ENCODE measurements at regions not wholly inside any gene's neighbourhood (a gene's known extent, or its start where the extent isn't known, plus 50 kb on each side); places are given as distances from the start of the nearest gene placed in this dataset.

DNA sequence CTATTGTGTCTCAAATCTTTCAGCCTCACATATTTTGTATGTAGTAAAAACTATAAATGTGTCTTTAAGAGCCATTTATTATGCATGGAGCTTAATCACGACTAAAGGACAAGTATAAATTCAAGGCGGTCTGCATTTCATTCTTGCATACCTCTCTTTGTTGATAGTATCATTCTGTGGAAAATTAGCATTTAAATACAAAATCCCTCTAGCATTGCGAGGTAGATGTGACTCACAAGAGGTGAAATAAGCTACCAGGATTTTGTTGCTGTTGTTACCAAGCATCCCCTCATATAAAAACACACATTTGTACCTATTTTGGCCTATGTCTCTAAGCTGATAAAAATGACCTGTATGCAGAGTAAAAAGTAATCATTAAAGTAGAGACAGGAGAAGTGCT, 537.4 kb upstream of the LUZP2 start:
- H3K27me3 Mint-ChIP-seq, result no peaks in the 10 kb centered on the region
- DNase-seq, result no peak
- H3K36me3 Mint-ChIP-seq (ENCODE audit: low read depth), result no peaks in the 10 kb centered on the region
- peaks cover 4% of the 10 kb centered on the region for H3K9me3 Mint-ChIP-seq
- intact Hi-C loops (cut with micrococcal nuclease), result no loop called here
- no peaks in the 10 kb centered on the region for H3K4me1 Mint-ChIP-seq
- H3K27ac Mint-ChIP-seq, result no peak overlapping the region
- no peak overlapping the region for H3K4me3 Mint-ChIP-seq

DNA sequence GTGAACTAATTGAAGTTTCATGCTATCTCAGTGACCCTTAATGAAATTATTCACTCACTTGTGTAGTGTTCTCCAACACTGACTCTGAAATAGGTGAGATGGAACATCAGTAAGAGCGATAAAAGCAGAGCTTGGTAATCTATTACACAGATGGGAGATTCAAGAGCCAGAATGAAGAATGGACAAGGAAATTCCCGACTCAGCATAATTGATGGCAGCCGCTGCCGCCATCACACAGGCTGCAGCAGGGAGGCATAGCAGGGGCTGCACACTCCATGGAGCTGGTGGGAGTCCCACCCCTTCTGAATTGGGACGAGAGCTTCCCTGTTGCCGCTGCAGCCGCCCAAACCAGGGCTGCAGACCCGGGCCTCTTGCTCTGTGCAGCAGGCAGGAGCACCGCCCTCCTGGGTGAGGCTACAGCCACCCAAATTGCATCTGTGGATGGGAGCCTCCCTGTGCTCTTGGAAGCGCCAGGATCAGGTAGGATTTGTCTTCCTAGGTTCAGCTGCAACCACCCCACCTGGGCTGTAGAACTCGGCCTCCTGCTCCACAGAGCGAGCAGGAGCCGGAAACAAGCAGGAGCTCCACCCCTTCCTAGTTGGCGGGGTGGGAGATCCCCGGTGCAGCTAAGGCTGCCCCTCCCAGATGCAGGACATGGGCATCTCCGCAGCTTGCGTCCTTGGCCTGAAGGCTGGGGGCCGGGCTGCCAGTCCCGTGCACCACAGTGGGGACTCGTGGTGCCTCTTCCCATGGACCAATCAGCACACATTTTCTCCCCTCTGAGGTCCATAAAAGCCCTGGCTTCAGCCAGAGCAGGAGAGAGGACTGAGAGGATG, 535.1 kb upstream of the LUZP2 start:
- no peaks in the 10 kb centered on the region for H3K4me1 Mint-ChIP-seq
- H3K36me3 Mint-ChIP-seq (ENCODE audit: low read depth), result no peaks in the 10 kb centered on the region
- no peak overlapping the region for H3K4me3 Mint-ChIP-seq
- H3K9me3 Mint-ChIP-seq, result peaks cover 4% of the 10 kb centered on the region
- DNase-seq, result no peak
- H3K27ac Mint-ChIP-seq, result no peak overlapping the region
- intact Hi-C loops (cut with micrococcal nuclease), result no loop called here
- no peaks in the 10 kb centered on the region for H3K27me3 Mint-ChIP-seq

DNA sequence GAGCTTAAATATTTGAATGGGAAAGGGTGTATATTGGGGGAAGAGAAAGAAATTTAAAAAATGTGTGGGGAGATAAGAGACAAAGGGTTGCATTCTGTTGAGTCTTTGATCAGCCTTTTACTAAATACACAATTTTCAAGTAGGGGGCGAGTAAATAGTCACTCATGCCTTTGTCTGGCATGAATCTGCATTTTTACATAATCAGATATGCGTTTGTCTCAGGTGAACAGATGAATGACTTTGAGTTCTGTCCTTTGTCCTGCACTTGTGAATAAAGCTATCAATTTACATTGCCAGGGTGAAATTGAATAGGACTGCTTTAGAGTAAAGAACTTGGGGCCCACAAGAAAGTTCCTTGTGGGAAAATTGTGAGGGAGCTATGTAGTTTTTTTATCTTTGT, 523.6 kb upstream of the LUZP2 start:
- intact Hi-C loops (cut with micrococcal nuclease), result no loop called here
- Mint-ChIP-seq H3K4me1 (no peaks in the 10 kb centered on the region), H3K27ac (no peak overlapping the region), H3K9me3 (no peaks in the 10 kb centered on the region), H3K4me3 (no peak overlapping the region), H3K27me3 (no peaks in the 10 kb centered on the region), H3K36me3 (ENCODE audit: low read depth) (no peaks in the 10 kb centered on the region)
- DNase-seq, result no peak

DNA sequence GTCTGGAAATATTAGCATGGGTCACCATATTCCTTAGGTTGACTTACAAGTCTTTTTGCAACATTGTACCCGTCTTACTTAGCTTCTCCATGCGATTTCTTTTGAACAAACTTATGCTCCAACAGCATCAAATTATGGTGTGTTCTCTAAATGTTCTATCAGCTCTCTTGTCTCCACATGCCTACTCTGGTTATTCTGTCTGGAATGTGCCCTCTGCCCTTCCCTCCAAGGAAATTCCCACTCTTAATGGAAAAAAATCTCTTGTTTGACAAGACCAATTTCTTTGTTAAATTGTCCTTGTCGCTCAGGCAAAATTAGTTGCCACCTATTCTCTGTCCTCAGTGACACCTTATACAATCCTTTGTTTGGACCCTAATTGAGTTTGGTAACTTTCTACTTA, 522.8 kb upstream of the LUZP2 start:
- no peaks in the 10 kb centered on the region for H3K4me1 Mint-ChIP-seq
- intact Hi-C loops (cut with micrococcal nuclease), result no loop called here

DNA sequence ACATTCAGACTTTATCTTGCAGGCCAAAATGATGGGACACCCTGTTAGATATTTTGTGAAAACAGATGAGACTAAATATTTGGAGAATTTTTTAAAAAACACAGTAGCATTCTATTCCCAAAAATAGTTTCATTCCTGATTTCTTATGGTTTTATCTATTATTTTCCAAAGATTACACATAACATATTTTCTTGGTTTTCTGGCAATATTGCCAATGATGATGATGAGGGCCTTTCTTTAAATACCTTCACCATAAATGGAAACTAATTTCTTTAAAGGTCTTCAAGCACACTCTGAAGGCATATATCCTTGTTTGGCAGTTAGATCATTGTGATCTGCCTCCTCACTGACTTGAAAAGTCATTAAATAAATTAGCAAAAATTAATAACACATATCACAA, 522.3 kb upstream of the LUZP2 start:
- no peaks in the 10 kb centered on the region for H3K9me3 Mint-ChIP-seq
- H3K4me1 Mint-ChIP-seq, result no peaks in the 10 kb centered on the region
- H3K36me3 Mint-ChIP-seq (ENCODE audit: low read depth), result no peaks in the 10 kb centered on the region
- DNase-seq, result no peak
- intact Hi-C loops (cut with micrococcal nuclease), result no loop called here
- H3K27ac Mint-ChIP-seq, result no peak overlapping the region
- H3K4me3 Mint-ChIP-seq, result no peak overlapping the region
- no peaks in the 10 kb centered on the region for H3K27me3 Mint-ChIP-seq

More for the DNA sequence above, 522.8 kb upstream of the LUZP2 start:
- H3K27ac Mint-ChIP-seq, result no peak overlapping the region
- no peak overlapping the region for H3K4me3 Mint-ChIP-seq
- H3K27me3 Mint-ChIP-seq, result no peaks in the 10 kb centered on the region
- H3K36me3 Mint-ChIP-seq (ENCODE audit: low read depth), result no peaks in the 10 kb centered on the region
- no peak for DNase-seq
- no peaks in the 10 kb centered on the region for H3K9me3 Mint-ChIP-seq

DNA sequence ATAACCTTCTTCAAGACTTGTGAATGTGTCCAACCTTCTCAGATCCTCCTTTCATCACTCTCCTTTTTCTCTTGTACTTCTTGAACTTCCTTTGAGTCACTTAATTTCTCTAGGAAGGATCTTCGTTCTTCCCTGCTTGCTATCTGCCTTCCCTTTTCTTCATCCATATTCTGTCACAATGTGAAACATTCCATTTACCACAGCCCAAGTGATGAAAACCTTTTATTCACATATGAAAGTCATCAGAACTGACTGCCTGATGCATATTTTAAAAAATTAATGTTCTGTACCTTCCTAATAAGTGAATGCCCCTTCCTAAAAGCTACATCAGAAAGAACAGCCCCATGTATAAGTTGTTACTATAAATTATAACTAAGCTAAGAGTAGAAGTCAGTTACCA, 520.4 kb upstream of the LUZP2 start:
- Mint-ChIP-seq H3K4me3 (no peak overlapping the region), H3K27ac (no peak overlapping the region), H3K4me1 (no peaks in the 10 kb centered on the region), H3K36me3 (ENCODE audit: low read depth) (no peaks in the 10 kb centered on the region), H3K27me3 (no peaks in the 10 kb centered on the region), H3K9me3 (no peaks in the 10 kb centered on the region)
- intact Hi-C loops (cut with micrococcal nuclease), result no loop called here
- DNase-seq, result no peak

DNA sequence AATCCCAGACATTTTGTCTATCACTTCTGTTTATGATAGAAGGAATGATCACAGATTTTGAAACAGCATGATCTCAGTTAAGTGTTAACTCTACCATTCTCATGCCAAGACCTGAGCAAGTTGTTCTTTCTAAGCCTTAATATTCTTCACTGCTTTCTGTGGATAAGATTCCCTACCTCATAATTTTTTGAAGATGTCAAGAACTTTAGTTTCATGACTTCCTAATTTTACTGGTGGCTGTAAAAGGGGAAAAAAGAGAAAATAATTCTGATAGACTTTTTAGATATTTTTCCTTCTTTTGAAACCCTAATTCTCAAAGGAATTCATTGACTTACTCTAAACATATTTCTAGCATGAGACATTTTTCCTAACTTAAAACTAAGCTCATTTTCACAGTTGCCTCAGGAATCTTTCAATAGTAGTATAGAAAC, 520.0 kb upstream of the LUZP2 start:
- Mint-ChIP-seq H3K4me3 (no peak overlapping the region), H3K36me3 (ENCODE audit: low read depth) (no peaks in the 10 kb centered on the region), H3K4me1 (no peaks in the 10 kb centered on the region), H3K27me3 (no peaks in the 10 kb centered on the region), H3K27ac (no peak overlapping the region), H3K9me3 (no peaks in the 10 kb centered on the region)
- intact Hi-C loops (cut with micrococcal nuclease), result no loop called here
- DNase-seq, result no peak

DNA sequence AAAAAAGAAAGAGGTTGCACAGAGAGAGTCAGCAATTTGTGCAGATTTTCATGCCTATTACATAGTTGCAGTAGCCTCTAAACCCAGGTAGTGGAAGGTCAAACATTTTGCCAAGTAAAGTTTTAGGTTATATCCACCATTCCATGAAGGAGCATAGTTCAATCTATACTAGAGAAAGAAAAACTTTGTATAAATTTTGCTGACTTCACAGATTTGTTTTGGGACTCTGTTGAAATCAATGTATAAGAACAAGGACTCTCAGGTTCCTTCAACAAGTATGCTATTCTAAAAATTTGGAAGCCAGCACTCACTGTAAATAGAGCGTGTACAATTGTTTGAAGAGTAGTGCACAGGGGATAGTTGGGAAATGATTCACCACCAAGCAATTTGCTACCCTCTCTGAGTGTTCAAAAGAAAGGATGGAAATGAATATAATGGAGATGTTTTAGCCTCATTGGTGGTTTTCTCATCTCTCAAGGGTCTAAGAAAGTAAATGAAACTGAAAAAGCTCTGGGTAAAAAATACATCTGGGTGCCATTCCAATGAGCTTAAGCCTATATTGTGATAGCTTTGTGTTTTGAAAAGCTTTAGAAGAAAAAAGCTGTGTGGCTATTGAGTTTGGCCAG, 508.4 kb upstream of the LUZP2 start:
- Mint-ChIP-seq H3K27ac (no peak overlapping the region), H3K27me3 (no peaks in the 10 kb centered on the region), H3K4me1 (no peaks in the 10 kb centered on the region), H3K36me3 (ENCODE audit: low read depth) (no peaks in the 10 kb centered on the region), H3K9me3 (peaks cover 4% of the 10 kb centered on the region), H3K4me3 (no peak overlapping the region)
- intact Hi-C loops (cut with micrococcal nuclease), result no loop called here
- DNase-seq, result no peak

DNA sequence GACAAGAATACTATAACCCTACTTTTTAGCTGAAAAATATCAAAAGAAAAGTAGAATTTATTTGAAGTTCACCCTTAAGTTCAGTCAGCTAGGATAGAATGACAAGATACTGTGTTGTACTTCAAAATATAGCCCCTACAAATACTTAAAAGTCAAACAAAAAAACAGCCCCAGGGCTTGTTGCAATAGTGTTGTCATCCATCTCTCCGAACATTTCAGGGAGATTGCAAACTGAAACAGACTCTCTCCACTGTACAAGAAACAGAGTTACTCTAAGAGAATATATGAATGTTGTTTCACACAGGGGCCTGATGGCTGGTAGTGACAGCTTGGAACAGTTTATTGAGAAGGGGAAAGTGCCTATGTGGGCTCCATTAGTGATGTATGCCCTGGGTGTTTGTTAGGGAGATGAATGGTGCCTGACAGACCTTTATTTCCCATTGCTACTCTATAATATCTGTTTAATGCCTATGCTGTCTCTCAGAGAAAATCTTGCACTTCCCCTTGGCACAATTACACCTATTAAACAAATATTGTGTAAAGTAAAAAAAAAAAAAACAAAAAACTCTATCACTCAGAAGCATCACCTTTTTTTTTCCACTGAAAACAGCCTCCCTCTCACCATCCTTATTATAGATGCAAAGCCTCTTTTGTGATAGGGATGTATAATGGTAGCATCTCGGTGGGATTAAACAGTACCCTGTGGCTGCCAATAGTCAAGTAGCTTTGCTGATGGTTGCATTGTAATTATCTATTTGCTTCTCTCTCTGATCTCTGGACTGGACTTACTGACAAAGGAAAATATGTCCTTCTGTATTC, 506.3 kb upstream of the LUZP2 start:
- H3K4me1 Mint-ChIP-seq, result no peaks in the 10 kb centered on the region
- intact Hi-C loops (cut with micrococcal nuclease), result no loop called here
- no peak overlapping the region for H3K27ac Mint-ChIP-seq
- H3K27me3 Mint-ChIP-seq, result no peaks in the 10 kb centered on the region
- peaks cover 2% of the 10 kb centered on the region for H3K9me3 Mint-ChIP-seq
- DNase-seq, result no peak
- no peaks in the 10 kb centered on the region for H3K36me3 Mint-ChIP-seq (ENCODE audit: low read depth)
- H3K4me3 Mint-ChIP-seq, result no peak overlapping the region

DNA sequence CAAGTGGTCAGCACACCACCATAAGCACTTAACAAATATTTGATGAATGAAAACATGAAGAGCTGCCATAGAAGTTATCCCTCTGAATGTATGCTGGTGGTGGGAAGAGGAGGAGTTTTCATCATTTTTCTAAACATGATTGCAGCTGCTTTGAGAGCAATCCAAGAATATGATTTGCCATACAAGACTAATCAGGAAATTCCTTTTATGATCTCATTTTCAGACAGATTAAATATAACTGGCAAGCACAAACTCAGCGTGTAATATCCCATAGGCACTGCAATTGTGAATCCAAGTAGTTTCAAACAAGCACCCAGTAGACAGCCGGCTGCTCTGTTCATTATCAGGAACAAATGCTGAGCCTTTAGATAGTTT, 505.7 kb upstream of the LUZP2 start:
- H3K4me3 Mint-ChIP-seq, result no peak overlapping the region
- DNase-seq, result no peak
- H3K9me3 Mint-ChIP-seq, result no peaks in the 10 kb centered on the region
- H3K27me3 Mint-ChIP-seq, result no peaks in the 10 kb centered on the region
- no peaks in the 10 kb centered on the region for H3K36me3 Mint-ChIP-seq (ENCODE audit: low read depth)
- no peak overlapping the region for H3K27ac Mint-ChIP-seq
- intact Hi-C loops (cut with micrococcal nuclease), result no loop called here
- H3K4me1 Mint-ChIP-seq, result no peaks in the 10 kb centered on the region

DNA sequence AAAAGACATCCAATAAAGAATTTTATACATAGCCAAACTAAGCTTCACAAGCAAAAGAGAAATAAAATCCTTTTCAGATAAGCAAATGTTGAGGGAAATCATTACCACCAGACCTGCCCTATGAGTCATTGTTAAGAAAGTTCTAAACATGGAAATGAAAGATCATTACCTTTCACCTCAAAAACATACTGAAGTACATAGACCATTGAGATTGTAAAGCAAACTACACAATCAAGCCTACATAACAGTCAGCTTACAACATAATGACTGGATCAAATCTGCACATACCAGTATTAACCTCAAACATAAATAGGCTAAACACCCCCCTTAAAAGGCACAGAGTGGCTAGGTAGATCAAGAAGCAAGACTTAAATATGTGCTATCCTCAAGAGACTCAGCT, 501.0 kb upstream of the LUZP2 start:
- intact Hi-C loops (cut with micrococcal nuclease), result no loop called here
- Mint-ChIP-seq H3K4me3 (no peak overlapping the region), H3K36me3 (ENCODE audit: low read depth) (no peaks in the 10 kb centered on the region), H3K9me3 (peaks cover 5% of the 10 kb centered on the region), H3K4me1 (no peaks in the 10 kb centered on the region), H3K27me3 (no peaks in the 10 kb centered on the region), H3K27ac (no peak overlapping the region)
- DNase-seq, result no peak

DNA sequence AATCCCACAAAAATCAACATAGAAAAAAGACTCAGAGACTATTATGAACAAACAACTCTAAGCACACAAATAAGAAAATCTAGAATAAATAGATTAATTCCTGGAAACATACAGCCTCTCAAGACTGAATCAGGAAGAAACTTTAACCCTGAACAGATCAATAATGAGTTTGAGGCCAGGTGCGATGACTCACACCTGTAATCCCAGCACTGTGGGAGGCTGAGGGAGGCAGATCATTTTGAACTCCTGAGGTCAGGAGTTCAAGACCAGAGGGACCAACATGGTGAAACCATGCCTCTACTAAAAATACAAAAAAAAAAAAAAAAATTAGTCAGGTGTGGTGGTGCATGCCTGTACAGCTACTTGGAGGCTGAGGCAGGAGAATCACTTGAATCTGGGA, 499.5 kb upstream of the LUZP2 start:
- no peaks in the 10 kb centered on the region for H3K4me1 Mint-ChIP-seq
- peaks cover 5% of the 10 kb centered on the region for H3K9me3 Mint-ChIP-seq
- no peaks in the 10 kb centered on the region for H3K27me3 Mint-ChIP-seq
- intact Hi-C loops (cut with micrococcal nuclease), result no loop called here
- no peaks in the 10 kb centered on the region for H3K36me3 Mint-ChIP-seq (ENCODE audit: low read depth)
- no peak overlapping the region for H3K4me3 Mint-ChIP-seq
- no peak overlapping the region for H3K27ac Mint-ChIP-seq
- DNase-seq, result no peak

DNA sequence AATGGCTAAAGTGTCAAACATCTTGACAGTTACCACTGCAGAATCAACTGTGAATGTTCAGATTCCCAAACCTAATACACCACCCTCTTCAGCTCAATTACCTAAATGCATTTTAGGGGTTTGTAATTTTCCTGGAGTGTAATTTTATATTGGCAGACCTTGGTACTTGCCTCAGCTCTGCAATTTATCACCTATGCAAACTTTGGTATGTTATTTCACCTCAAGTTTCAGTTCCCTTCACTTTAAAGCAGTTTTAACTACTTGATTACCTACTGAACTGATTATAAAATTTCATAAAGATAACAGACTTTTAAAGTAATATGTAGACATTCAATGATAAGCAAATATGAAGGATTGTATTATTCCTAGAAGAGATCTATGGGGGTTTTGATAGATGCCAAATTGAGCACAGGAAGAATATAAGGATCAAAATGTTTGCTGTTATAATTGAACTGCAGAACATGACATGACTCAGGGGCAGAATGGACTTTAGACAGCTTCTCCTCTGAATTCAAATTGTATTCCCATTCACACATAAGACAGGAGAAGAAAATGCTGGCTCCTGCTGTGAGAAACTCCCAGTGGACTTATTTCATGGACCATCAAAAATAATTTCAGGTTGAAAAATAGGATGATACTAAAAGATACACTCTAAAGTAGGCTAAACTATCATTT, 491.5 kb upstream of the LUZP2 start:
- H3K36me3 Mint-ChIP-seq (ENCODE audit: low read depth), result no peaks in the 10 kb centered on the region
- H3K27ac Mint-ChIP-seq, result no peak overlapping the region
- no peaks in the 10 kb centered on the region for H3K27me3 Mint-ChIP-seq
- peaks cover 7% of the 10 kb centered on the region for H3K9me3 Mint-ChIP-seq
- DNase-seq, result no peak
- H3K4me3 Mint-ChIP-seq, result no peak overlapping the region
- H3K4me1 Mint-ChIP-seq, result no peaks in the 10 kb centered on the region
- intact Hi-C loops (cut with micrococcal nuclease), result no loop called here

DNA sequence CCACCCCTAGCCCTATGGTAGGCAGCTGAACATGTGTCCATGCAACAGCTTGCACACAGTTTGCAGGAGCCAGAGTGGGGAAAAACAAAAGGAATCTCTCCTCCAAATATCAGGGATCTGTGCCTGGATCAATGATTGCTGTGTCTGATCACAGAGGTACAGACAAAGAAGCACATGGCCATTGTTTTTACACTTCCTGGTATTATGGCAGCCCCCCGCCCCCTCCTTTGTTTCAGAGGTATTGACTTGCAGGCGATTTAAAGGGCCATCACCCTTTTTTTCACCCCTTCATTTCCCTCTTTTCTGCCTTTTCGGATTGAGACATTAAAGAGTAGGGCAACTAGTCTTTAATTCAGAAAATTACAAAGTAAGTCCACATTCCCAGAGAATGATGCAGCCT, 453.0 kb upstream of the LUZP2 start:
- H3K4me3 Mint-ChIP-seq, result no peak overlapping the region

More for the DNA sequence above, 453.0 kb upstream of the LUZP2 start:
- no peaks in the 10 kb centered on the region for H3K36me3 Mint-ChIP-seq (ENCODE audit: low read depth)
- DNase-seq, result no peak
- H3K27ac Mint-ChIP-seq, result no peak overlapping the region
- intact Hi-C loops (cut with micrococcal nuclease), result no loop called here
- H3K4me1 Mint-ChIP-seq, result no peaks in the 10 kb centered on the region
- peaks cover 7% of the 10 kb centered on the region for H3K9me3 Mint-ChIP-seq
- H3K27me3 Mint-ChIP-seq, result no peaks in the 10 kb centered on the region
